Liver (tissue), 3 donors: ENCODE measurements at regions not wholly inside any gene's neighbourhood (a gene's known extent, or its start where the extent isn't known, plus 50 kb on each side); places are given as distances from the start of the nearest gene placed in this dataset.

Source experiments
- ATF3 ChIP-seq: IDR thresholded peaks from 2 replicates; pipeline ENCODE4 v1.6.1; 2016; ENCODE audit warnings: antibody characterized with exemption
- CTCF ChIP-seq: fragments of 150-350 bp; IDR thresholded peaks from 2 replicates; pipeline ENCODE4 v1.5.1; 2017; ENCODE audit warnings: improper control_type of control experiment, low read depth, low read length; ENCODE audit not compliant: missing input control
- FOXA1 ChIP-seq: IDR thresholded peaks from 2 replicates; pipeline ENCODE4 v1.6.1; 2016; ENCODE audit warnings: antibody characterized with exemption
- GABPA ChIP-seq, 2 donors: IDR thresholded peaks in 1 of 2; conservative IDR thresholded peaks in 1 of 2; 2 replicates each; pipeline ENCODE4 v1.6.1; 2016; ENCODE audit warnings: antibody characterized with exemption in 2 of 2, mild to moderate bottlenecking in 1 of 2, moderate library complexity in 1 of 2
- HNF4G ChIP-seq: IDR thresholded peaks from 2 replicates; pipeline ENCODE4 v1.6.1; 2016; ENCODE audit warnings: antibody characterized with exemption
- JUND ChIP-seq, 2 donors: IDR thresholded peaks; 2 replicates each; pipeline ENCODE4 v1.6.1; 2016; ENCODE audit warnings: antibody characterized with exemption in 2 of 2
- MAX ChIP-seq: IDR thresholded peaks from 2 replicates; pipeline ENCODE4 v1.6.1; 2016; ENCODE audit warnings: antibody characterized with exemption
- RAD21 ChIP-seq, 2 donors: IDR thresholded peaks; 2 replicates each; pipeline ENCODE4 v1.6.1; 2016; ENCODE audit warnings: antibody characterized with exemption in 2 of 2, mild to moderate bottlenecking in 2 of 2
- RXRA ChIP-seq, 2 donors: IDR thresholded peaks; 2 replicates each; pipeline ENCODE4 v1.6.1; 2017 to 2018; ENCODE audit warnings: antibody characterized with exemption in 2 of 2, mild to moderate bottlenecking in 1 of 2
- TAF1 ChIP-seq: conservative IDR thresholded peaks from 2 replicates; pipeline ENCODE4 v1.6.1; 2016; ENCODE audit warnings: antibody characterized with exemption, mild to moderate bottlenecking
- YY1 ChIP-seq: IDR thresholded peaks from 2 replicates; pipeline ENCODE4 v1.6.1; 2016; ENCODE audit warnings: antibody characterized with exemption, mild to moderate bottlenecking
- ZBTB33 ChIP-seq: IDR thresholded peaks from 2 replicates; pipeline ENCODE4 v1.6.1; 2016; ENCODE audit warnings: antibody characterized with exemption
- TF ChIP-seq, protein P1 (sequence below): IDR thresholded peaks from 2 replicates; pipeline ENCODE4 v1.6.1; 2016; ENCODE audit warnings: antibody characterized with exemption, mild to moderate bottlenecking
- donor health status: healthy.
- donor health status: healthy.

DNA sequence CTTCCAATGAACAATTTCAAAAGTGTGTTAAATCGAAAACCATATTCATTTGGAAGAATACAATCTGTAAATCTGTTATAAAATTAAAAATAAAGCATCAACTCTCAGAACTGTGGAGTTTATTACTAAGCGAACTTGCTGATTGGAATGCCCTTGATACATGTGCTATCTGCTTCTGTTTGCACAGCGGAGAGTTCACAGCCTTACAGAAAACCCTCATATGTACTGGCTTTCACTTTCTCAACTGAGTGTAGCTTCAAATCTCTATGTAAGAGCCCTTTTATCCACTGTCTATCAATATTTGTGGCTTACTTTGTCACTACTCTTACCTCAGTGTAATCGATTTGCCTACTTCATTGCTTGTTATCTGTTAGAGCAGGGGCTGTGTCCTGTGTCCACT is 447.4 kb downstream of the C6orf118 start:
- no peak for TF ChIP-seq JUND (IDR thresholded peaks at IDR 0.05)
- TF ChIP-seq CTCF: no peak
- no peak for TF ChIP-seq ATF3
- no peak for TF ChIP-seq RXRA (IDR thresholded peaks at IDR 0.05)
- TF ChIP-seq, protein P1, sequence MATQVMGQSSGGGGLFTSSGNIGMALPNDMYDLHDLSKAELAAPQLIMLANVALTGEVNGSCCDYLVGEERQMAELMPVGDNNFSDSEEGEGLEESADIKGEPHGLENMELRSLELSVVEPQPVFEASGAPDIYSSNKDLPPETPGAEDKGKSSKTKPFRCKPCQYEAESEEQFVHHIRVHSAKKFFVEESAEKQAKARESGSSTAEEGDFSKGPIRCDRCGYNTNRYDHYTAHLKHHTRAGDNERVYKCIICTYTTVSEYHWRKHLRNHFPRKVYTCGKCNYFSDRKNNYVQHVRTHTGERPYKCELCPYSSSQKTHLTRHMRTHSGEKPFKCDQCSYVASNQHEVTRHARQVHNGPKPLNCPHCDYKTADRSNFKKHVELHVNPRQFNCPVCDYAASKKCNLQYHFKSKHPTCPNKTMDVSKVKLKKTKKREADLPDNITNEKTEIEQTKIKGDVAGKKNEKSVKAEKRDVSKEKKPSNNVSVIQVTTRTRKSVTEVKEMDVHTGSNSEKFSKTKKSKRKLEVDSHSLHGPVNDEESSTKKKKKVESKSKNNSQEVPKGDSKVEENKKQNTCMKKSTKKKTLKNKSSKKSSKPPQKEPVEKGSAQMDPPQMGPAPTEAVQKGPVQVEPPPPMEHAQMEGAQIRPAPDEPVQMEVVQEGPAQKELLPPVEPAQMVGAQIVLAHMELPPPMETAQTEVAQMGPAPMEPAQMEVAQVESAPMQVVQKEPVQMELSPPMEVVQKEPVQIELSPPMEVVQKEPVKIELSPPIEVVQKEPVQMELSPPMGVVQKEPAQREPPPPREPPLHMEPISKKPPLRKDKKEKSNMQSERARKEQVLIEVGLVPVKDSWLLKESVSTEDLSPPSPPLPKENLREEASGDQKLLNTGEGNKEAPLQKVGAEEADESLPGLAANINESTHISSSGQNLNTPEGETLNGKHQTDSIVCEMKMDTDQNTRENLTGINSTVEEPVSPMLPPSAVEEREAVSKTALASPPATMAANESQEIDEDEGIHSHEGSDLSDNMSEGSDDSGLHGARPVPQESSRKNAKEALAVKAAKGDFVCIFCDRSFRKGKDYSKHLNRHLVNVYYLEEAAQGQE: no peak
- TF ChIP-seq GABPA (IDR thresholded peaks at IDR 0.05 in 1 of 2, conservative IDR thresholded peaks at IDR 0.05 in 1 of 2): no peak
- no peak for TF ChIP-seq ZBTB33
- TF ChIP-seq FOXA1: no peak
- no peak for TF ChIP-seq RAD21 (IDR thresholded peaks at IDR 0.05)
- TF ChIP-seq YY1: no peak
- no peak for TF ChIP-seq HNF4G
- TF ChIP-seq MAX: no peak
- TF ChIP-seq TAF1: no peak
